ENCODE measurements at regions not wholly inside any gene's neighbourhood (a gene's known extent, or its start where the extent isn't known, plus 50 kb on each side); places are given as distances from the start of the nearest gene placed in this dataset.
"Not testable (repeated sequence)": the region's sequence is repeated elsewhere in the genome, so short reads cannot be mapped to it uniquely, and the experiment has no call there.

DNA sequence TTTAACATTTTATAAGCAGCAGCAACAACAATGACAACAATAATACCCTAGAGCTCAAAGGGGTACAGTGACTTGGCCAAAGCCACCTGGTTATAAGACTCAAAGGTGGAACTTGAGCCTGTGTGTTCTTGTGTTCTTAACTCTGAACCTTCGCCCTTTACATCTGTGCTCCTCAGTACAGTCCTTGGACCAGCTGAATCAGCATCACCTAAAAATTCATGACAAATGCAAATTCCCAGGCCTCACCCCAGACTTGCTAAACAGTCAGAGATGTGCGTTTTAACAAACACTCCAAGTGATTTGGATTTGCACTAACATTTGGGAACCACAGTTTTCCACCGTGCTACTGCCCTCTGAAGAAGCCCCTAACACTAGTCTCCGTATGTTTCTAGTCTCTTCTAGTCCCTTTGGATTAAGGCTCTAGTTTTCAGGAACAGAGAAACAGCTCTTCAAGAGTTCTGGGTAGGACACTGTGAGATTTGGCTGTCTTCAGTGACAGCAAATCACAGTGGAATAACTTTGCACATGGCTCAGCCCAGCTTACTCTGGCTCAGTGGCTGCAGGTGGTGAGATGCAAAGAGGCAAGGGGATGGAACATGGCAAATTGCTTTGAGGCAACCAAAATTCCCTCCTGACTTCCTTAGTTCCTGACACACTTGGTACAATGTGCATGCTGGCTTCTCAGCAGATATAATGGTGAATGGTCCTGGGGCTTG lies 151.0 kb upstream of the CDH11 start:
- DNase-seq (ENCODE audit: low read depth): no peak

DNA sequence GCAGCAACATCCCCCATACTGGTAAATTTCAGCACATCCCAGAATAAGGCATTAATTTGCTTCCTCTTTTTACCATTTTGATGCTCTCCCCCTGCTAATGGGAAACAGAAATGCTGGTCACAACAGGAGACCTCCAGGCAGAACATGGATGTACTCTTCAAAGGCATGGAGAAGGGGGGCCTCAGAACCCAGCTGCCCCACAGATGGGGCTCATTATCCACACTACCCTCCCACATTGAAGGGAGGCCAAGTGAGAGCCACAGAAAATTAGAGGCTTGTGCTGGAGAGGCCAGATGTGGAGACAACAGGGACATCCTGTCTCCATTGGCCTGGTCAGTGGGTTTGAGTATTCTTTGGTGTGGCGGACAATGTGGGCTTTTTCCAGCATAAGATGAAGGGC lies 150.1 kb upstream of the CDH11 start:
- no peak for DNase-seq (ENCODE audit: low read depth)

DNA sequence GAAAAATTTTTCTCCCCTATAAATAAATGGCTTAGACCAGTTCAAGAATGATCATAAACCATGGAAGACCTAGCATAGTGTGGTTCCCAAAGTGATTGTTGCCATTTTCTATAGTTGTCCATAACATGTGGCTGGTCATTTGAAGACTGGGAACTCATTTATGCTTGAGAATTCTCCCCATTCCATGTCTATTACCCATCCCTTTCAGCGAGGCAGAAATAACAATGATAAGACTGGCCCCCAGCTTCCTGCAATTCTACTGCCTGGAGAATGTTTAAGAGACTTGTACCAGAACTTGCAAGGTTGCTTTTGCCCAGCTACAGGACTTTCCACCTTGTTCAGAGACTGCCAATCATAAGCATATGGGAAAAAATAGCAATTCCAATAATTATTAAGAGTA lies 146.5 kb upstream of the CDH11 start:
- DNase-seq (ENCODE audit: low read depth): no peak

DNA sequence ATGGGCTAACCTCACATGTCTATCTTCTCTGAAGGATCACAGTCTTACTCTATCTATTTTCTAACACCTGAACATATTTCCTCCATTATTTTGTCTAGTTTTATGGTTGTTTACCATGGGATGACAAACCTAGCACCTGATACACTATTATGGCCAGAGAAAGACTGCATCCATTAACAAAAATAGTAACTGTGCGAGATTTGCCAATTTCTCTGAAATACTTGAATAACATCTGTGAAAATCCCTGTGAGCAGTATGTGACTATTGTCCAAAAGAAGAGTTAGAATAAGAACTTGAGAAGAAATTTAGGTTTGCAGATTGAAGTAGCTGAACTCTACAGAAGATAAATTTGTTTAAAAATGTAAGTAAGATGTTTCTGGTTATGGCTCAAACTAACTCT lies 142.0 kb upstream of the CDH11 start:
- no peak for DNase-seq (ENCODE audit: low read depth)

DNA sequence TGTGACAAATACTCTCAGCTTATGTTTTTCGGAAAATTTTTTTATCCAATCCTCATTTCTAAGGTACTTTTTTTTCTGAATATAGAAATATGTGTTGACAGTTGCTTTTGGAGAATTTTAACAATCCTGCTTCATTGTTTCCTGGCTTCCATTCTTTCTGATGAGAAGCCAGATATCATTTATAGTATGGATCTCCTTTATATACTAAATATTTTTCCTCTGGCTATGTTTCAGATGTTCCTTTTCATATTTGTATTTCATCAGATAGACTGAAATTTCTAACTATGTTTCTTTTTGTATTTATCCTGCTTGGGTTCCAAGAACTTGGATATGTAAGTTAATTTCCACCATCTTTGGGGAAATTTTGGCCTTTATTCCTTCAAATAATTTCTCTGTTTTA lies 138.9 kb upstream of the CDH11 start:
- DNase-seq (ENCODE audit: low read depth): no peak

DNA sequence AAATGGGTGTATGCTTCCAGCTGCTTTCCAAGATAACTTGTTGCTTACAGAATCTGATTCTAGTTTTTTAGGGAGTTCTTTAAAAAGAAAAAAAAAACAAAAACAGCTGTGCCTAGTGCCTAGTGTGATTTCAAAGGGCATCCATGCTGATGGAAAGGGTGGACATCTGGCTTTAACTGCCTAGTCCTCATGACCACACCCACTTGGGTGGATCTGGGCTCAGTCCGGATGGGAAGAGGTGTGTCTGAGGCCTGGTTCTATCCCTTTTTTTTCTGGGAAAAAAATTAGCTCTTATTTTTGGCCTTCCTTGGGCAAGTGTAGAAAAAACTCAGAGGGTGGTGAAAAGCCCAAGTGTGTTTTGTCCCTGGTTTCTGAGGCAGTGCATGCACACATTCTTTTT lies 132.3 kb upstream of the CDH11 start:
- DNase-seq (ENCODE audit: low read depth): no peak

DNA sequence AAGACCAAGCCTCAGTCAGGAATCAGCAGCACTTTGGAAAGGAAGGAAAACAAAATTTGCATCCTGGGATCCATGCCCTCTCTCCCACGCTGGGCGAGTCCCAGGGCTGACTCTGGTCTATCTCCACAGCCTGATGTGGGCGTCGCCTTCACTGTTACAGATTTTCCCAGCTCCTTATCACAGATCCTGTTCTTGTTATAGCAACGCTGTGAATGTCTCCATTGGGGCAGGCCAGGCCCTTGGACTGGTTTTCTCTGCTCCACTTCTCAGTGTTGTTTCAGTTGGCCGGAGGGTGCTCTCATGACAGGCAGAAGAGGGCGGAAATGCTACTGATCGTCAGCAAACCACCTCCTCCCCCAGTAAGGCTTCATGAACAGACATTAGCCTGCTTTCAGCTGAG lies 127.9 kb upstream of the CDH11 start:
- no peak for DNase-seq (ENCODE audit: low read depth)

DNA sequence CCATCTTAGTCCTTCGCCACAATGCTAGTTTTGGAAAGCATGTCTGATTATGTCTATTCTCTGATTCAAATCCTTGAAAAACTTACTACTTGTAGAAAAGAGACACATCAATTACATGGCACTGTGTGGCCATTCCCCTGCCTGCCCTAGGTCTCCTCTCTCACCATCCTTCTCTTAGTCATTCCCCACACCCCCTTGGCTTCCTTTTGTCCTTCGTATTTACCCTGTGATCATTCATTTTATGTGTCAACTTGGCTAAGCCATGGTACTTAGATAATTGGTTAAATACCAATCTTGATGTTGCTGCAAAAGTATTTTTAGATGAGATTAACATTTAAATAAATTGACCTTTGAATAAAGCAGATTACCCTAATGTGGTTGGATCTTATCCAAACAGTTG lies 122.9 kb upstream of the CDH11 start:
- no peak for DNase-seq (ENCODE audit: low read depth)

DNA sequence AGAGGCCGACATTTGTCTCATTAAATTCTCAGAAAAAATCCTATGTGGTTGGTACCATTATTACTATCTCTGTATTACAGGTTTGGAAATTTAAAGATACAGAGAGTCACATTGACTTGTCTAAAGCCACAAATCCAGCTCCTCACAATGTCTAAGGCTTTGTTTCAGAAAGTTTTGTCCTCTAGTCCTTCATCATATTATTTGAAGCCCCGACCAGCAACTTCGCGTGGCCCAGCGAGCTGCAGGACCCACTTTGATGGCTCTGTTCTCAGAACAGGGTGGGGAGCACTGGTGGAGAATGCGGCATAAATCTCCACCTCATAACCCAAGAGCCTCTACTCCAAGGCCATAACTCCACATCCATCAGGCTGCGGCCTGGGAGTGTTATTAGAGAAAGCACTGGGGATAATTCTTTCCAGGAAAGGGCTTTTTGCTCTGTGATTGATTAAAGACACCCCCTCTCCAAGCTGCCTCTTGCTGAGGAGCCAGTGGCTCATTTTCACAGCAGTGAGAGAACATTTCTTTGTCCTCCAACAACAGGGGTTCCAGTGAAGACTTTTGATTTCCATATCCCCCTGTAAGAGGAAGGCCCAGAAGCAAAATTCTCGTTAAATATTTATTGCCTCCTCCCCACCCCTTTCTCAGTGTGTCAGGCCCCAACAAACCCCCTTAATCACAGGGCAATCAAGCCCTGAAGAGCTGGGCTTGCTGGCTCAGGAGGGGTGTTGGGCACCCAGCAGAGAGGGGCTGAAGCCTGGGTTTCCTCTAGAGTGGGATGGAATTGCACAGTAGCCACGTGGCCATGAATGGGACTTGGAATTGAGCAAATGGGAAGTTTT lies 113.7 kb upstream of the CDH11 start:
- no peak for DNase-seq (ENCODE audit: low read depth)

DNA sequence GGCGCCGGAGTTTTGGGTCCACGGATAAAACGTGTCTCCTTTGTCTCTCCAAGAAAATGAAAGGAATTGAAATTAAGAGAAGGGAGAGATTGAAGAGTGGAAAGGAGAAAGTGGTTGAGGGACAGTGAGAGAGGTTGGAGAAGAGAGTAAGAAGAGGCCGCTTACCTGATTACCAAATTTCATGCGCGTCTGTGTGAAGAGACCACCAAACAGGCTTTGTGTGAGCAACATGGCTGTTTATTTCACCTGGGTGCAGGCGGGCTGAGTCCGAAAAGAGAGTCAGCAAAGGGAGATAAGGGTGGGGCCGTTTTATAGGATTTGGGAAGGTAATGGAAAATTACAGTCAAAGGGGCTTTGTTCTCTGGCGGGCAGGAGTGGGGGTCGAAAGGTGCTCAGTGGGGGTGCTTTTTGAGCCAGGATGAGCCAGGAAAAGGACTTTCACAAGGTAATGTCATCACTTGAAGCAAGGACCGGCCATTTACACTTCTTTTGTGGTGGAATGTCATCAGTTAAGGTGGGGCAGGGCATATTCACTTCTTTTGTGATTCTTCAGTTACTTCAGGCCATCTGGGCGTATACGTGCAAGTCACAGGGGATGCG lies 113.0 kb upstream of the CDH11 start:
- not testable (repeated sequence) for DNase-seq (ENCODE audit: low read depth)

DNA sequence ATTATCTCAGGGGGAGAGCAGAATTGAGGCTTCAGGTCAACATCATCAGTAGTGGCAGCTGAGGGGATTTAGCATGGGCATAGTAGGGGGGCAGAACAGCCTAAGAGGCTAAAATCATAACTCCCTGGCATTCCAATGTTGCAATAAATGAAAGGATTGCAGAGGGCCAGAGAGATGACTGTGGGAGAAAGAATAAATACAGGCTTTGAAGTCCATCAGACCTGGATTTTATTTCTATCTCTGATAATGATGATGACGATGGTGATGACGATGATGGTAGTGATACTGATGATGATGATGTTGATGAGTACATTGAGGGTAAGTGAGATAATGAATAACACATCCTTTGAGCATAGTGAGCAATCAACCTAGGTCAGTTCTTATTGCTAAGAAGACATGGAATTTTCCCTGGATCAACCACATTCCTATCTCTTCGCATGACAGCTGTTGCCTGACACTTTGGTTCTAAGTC lies 107.4 kb upstream of the CDH11 start:
- no peak for DNase-seq (ENCODE audit: low read depth)

DNA sequence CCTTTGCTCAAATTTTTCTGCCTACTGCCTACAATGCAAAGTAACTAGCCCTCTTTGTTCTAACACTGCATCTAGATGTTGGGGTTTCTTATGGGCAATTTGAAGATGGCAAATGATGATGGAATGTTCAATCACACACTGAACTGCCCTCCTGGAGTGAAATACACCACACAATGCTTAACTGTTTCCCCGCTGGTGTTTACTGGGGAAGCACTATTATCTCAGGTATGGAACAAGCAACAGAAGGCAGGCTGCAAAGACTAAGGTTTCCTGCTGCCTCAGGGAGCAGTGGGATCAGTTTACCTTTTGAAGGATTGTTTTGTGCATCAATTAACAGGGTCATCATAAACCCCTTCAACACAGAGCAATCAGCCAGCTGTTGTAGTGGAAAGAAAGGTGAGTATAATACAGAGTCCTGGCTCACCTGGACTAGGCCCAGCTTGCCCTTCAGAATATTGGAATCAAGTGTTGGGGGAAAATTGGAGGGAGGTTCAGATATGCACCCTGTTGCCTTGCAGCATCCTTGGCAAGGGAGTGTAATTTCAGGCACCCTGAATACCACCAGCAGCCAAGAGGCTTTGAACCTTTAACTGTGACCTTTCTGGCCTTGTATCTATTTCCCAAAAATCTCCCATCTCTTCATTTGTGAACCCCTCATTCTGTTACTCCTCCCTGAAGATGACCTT lies 105.4 kb upstream of the CDH11 start:
- DNase-seq (ENCODE audit: low read depth): no peak

DNA sequence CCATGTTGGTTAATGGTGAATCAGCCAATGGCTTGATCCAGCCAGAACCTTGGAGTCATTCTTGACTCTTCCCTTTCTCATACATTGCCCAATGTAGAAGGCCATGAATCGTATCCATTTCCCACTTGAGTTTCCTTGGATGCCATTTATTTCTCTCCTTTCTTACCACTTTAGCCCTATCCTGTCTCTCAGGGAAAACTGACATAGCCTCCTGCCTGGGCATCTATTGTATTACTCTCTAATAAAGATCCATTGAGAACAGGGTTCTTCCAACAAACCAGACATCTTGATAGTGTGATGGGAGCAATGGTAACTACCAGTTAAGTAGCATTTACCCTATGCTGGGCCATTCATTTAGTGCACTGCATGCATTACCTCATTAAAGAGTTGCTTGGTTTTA lies 104.2 kb upstream of the CDH11 start:
- no peak for DNase-seq (ENCODE audit: low read depth)

DNA sequence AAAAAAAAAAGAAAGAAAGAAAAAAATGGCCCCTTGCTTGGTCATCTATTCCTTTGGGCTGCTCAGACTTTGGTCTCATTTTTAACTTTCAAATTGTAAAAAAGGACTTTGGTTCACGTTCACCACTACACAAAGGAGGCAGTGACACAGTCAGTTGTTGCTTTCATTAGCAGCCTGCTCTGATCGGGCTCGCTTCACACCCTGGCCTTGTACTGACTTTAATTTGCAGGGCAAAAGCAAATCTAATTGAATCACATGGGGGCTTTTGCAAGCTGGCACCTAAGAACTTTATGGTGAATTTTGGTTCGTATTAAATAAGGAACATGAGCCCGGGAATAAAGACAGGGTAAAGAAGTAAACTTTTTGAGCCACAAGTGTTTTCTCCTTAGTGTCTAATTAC lies 103.6 kb upstream of the CDH11 start:
- no peak for DNase-seq (ENCODE audit: low read depth)

DNA sequence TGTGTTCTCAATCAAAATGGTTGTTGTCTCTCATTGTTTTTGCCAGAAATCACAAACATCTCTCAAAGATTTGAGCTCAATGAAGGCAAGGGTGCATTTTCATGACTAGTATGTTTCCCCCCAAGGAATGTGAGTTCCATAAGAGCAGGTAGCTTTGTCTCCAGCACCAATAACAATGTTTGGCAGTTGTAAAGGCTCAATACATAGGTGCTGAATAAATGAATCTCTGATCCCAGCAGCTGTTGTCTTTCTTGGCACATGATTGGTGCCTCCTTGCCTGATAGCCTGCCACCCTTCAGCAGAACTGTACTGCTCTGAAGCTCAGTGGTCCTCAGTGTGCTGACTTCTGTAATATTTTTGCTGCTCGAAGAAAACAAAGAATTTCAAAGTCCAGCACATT lies 103.1 kb upstream of the CDH11 start:
- no peak for DNase-seq (ENCODE audit: low read depth)

DNA sequence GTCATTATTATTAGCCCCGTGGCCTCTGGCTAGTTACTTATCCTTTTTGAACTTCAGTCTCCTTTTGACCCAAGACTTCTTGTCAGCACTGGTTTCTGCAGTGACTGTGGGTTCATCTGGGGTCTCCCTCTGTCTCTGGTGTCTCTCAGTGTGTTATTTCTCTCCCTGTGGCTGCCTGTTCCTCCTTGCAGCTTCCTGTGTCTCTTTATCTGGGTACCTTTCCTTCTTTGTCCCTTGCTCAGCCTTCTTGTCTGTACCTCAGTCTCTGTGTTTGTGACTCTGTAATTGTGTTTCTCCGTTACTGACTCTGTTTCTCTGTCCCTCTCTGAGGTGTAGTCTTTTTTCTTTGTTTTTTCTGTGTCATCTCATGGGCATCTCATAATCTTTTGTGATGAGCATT lies 102.6 kb upstream of the CDH11 start:
- DNase-seq (ENCODE audit: low read depth): no peak

DNA sequence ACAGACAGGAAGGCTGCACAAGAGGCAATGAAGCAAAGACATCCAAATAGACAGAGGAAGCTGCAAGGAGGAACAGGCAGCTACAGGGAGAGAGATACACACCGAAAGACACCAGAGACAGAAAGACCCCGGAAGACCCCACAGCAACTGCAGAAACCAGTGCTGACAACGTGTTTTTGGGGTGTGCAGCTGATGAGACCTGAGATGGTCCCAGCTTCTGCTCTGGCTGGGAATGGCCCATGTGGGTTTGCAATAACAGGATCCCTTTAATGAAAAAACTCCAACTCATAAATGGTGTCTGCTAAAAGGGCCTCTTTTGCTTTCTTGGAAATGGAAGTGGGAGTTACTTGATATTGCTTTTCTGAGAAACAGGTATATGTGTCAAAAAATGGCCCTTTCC lies 101.5 kb upstream of the CDH11 start:
- DNase-seq (ENCODE audit: low read depth): no peak

DNA sequence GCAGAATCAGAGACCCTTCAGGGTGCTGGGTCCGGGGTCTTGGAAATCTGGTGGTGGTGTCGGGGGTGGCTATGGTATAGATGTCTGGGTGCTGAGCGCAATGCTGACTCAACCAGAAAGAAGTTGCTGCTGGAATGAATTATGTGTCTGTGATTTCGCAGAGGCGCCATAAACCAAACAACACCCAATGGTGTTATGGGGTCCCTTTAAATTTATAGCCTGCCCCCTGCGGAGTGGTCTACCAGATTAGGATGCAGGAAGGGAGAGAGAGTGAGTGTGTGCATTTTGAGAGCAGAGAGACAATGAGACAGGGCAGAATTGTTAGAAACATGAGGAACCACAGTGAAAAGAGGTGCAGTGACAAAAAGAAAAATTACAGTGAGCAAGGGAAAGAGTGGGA lies 100.7 kb upstream of the CDH11 start:
- DNase-seq (ENCODE audit: low read depth): no peak

DNA sequence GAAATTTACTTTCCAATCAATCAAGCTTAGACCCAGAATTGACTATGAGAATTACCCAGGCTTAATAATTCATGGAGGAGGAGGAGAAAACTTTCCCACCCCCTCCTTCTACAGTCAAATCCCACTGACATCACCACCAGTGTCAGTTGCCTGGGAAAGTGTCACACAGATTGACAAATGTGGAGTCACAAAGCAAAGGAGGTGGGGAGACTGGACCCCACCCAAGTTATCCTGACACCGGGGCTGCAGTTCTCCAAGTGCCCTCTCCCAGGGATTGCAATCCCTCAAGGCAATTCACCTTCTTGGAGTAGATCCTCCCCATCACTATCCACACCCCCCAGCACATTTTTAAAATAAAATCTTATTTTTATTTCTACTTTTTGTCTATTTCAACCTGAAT lies 100.2 kb upstream of the CDH11 start:
- DNase-seq (ENCODE audit: low read depth): no peak

DNA sequence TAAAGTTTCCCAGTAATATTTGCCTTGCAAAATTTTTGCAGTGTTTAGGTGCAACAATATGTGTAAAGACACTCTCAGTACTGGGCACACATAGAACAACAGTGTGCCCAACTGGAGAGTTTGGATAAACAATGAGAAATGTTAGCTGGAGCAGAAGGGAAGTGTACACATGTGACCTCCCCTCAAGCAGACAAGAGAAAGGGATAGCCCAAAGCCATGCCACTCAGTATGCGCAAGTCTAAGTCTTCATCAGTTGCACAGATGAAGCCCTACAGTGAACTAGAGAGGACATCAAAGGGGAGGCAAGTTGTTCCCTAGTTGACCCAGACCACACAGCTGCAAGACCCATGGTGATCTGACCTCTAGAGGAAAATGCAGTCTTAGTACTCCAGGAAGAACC lies 97.9 kb upstream of the CDH11 start:
- no peak for DNase-seq (ENCODE audit: low read depth)

DNA sequence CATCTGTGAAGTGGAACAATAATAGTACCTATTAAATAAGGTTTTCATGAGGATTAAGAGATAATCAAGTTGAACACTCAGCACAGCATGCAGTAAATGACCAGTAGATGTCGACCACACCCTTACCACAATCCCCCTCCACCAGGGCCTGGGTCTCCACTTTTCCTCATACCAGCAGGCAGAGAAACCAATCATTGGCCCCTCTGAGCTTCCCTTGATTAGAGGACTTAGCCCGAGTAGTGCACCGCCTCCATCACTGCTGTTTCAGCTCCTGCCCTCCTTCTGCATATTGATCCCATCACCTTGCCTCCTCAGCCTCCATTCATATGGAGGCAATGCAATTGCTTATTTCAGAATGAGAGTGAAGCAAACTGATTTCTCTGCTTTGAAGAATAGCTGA lies 96.5 kb upstream of the CDH11 start:
- DNase-seq (ENCODE audit: low read depth): no peak

DNA sequence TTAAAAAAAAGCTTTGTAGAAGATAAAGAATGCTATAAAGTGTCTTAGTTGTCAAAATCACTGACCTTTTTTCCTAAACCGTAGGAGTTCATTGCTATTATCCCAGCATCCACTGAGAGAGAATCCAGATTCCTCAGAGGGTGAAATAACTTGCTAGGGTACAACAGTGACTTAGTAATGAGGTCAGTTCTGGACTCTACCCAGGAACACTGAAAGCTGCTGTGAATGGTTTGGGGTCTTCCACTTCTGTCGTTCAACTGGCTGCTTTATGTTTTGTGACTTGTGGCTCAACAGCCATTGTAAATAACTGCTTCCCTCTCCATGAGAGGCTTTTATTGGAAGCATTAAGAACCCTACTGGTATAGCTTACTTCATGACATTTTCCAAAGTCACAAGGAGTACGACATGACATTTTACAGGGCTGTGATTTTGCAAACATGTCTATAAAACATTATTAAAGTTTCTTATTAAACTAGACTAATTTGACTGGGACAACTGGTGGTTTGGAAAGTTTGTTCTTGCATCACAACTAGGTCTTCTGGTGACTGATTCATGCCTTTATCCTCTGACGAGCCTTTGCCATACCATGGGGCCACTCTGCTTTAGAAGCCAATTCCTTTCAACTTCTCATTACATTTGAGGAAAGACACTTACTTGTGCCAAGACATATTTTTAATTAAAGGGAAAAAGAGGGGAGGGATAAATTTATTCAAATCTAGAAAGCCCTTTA lies 92.2 kb upstream of the CDH11 start:
- no peak for DNase-seq (ENCODE audit: low read depth)
